ENCODE measurements at regions not wholly inside any gene's neighbourhood (a gene's known extent, or its start where the extent isn't known, plus 50 kb on each side); places are given as distances from the start of the nearest gene placed in this dataset.

DNA sequence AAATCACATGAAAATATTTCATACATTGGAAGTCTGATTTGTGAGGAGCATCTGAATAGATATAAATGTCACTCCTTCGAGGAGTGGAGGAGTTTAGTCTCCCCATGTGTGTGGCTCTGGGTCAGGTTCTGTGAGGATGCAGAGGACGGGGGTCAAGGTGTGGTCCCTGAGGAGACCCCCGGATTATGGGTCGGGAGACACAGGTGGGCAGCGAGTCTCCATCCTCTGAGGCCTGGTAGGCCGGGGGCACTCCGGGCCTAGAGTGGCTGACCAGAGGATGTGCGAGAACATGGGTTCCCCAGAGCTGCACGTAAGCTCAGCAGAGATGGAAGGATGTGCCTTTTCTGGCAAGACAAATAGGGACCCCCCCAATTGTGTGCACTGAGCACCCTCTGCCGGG lies 93.4 kb upstream of the TCERG1L start:
- Histone ChIP-seq H3K23ac (ENCODE audit: low read length in 2 of 2) (no peak overlapping the region), H4K8ac (ENCODE audit: low read length) (no peak overlapping the region), H3K18ac (ENCODE audit: low read depth in 1 of 2, low read length in 2 of 2) (no peak overlapping the region), H3K9ac (ENCODE audit: low read length) (no peak overlapping the region), H2BK5ac (ENCODE audit: low read depth, low read length, poor library complexity, severe bottlenecking) (no peak overlapping the region), H2BK120ac (ENCODE audit: low read depth, low read length) (no peak overlapping the region), H3K27ac (ENCODE audit: low read length, poor library complexity, severe bottlenecking) (no peak overlapping the region), H3K14ac (ENCODE audit: low read length in 2 of 2) (no peak overlapping the region), H4K91ac (ENCODE audit: low read length) (no peak overlapping the region), H3K9me3 (ENCODE audit: control insufficient read depth, low read length) (no peaks in the 10 kb centered on the region), H2BK15ac (ENCODE audit: low read depth, poor library complexity, severe bottlenecking) (no peak overlapping the region), H2AK5ac (ENCODE audit: low read length, severe bottlenecking) (no peak overlapping the region), H2BK12ac (ENCODE audit: low read length in 2 of 2) (no peak overlapping the region), H3K4me2 (ENCODE audit: low read length, poor library complexity, severe bottlenecking) (no peak overlapping the region), H3K36me3 (ENCODE audit: control insufficient read depth in 1 of 2, insufficient read depth in 2 of 2, low read depth in 1 of 2, low read length in 2 of 2) (no peaks in the 10 kb centered on the region), H2AFZ (ENCODE audit: low read depth, low read length) (no peak overlapping the region), H3K79me1 (replicated peaks; ENCODE audit: low read length, poor library complexity, severe bottlenecking) (no peaks in the 10 kb centered on the region), H3K4me3 (ENCODE audit: insufficient read depth in 1 of 2, low read depth in 1 of 2, low read length in 2 of 2) (no peak overlapping the region), H3K4me1 (ENCODE audit: control insufficient read depth, insufficient read depth, low read depth, low read length) (no peaks in the 10 kb centered on the region), H3K4ac (ENCODE audit: low read depth in 1 of 2, low read length in 2 of 2) (no peak overlapping the region), H3K27me3 (ENCODE audit: control insufficient read depth in 1 of 2, insufficient read depth in 1 of 2, low read length in 2 of 2) (peaks cover 0 to 7% of the 10 kb centered on the region in 2 experiments)
- WGBS = 87% methylated on average over 10 of the region's 10 CpGs
- no peak for DNase-seq

DNA sequence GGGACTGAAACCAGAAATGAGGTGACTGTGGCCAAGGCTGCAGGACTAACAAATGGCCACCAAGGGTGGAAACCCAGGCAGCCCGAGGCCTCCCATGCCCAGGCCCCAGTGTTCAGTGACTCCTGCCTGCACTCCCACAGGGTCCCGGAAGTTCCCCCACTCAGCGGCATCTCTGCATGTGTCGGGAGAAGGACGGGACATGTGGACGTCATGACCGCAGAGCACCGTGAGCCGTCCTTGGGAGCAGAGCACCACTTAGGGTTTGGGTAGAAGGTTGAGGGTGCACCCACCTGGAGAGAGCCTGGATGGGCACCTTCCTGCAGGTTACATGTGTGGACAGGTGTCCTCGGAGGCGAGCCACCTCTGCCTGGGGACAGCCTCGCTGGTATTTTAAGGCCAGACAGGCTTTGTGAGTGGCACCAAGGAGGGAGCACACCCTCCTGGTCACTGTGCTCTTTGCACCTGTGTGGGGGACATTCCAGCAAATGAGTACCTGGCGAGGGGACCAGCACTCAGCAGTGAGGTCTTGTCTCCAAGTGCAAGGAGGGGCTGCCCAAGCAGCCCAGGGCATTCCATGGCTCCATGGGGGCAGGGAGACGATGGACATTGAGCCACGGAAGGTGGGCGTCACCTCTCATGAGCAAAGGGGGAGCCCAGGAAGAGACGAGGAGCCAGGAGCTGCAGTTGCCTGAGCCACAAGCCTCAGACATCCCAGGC lies 95.3 kb upstream of the TCERG1L start:
- H3K27ac ChIP-seq (ENCODE audit: low read length, poor library complexity, severe bottlenecking) = no peak overlapping the region
- WGBS = 79% methylated on average over 17 of the region's 17 CpGs
- no peak overlapping the region for H2BK120ac ChIP-seq (ENCODE audit: low read depth, low read length)

DNA sequence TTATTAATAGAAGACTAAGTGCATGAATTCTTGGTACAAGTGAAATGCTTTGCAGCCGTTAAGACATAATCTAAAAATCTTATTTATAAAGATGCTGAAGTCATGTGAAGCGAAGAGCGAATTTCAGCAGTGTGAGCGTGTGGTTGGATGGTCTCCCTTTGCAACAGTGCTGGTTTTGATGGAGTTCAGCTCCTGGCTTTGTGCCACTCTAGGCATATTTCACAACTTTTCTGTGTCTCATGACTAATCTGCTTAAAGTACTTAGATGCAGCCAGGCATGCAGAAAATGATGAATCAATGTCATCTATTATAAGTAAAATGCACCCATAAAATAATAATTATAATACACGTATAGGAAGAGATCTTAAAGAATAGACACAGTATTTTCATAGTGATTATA lies 107.2 kb upstream of the TCERG1L start:
- no peak overlapping the region for H3K23ac ChIP-seq (ENCODE audit: low read length in 2 of 2)
- no peak overlapping the region for H4K91ac ChIP-seq (ENCODE audit: low read length)
- no peak overlapping the region for H2AK5ac ChIP-seq (ENCODE audit: low read length, severe bottlenecking)
- H3K4me1 ChIP-seq (ENCODE audit: control insufficient read depth, insufficient read depth, low read depth, low read length) = no peaks in the 10 kb centered on the region
- no peak overlapping the region for H3K18ac ChIP-seq (ENCODE audit: low read depth in 1 of 2, low read length in 2 of 2)
- H3K4me2 ChIP-seq (ENCODE audit: low read length, poor library complexity, severe bottlenecking) = no peak overlapping the region
- H3K36me3 ChIP-seq (ENCODE audit: control insufficient read depth in 1 of 2, insufficient read depth in 2 of 2, low read depth in 1 of 2, low read length in 2 of 2) = no peaks in the 10 kb centered on the region
- no peak overlapping the region for H2BK15ac ChIP-seq (ENCODE audit: low read depth, poor library complexity, severe bottlenecking)
- H3K4ac ChIP-seq (ENCODE audit: low read depth in 1 of 2, low read length in 2 of 2) = no peak overlapping the region
- H4K8ac ChIP-seq (ENCODE audit: low read length) = no peak overlapping the region
- H3K79me1 ChIP-seq (replicated peaks; ENCODE audit: low read length, poor library complexity, severe bottlenecking) = no peaks in the 10 kb centered on the region
- H2AFZ ChIP-seq (ENCODE audit: low read depth, low read length) = no peak overlapping the region
- H3K4me3 ChIP-seq (ENCODE audit: insufficient read depth in 1 of 2, low read depth in 1 of 2, low read length in 2 of 2) = no peak overlapping the region
- WGBS = 93% methylated on average over 4 of the region's 5 CpGs
- no peak for DNase-seq
- H3K9ac ChIP-seq (ENCODE audit: low read length) = no peak overlapping the region
- H3K27me3 ChIP-seq (ENCODE audit: control insufficient read depth in 1 of 2, insufficient read depth in 1 of 2, low read length in 2 of 2) = no peaks in the 10 kb centered on the region
- peaks cover 8% of the 10 kb centered on the region for H3K9me3 ChIP-seq (ENCODE audit: control insufficient read depth, low read length)
- no peak overlapping the region for H2BK5ac ChIP-seq (ENCODE audit: low read depth, low read length, poor library complexity, severe bottlenecking)
- H3K27ac ChIP-seq (ENCODE audit: low read length, poor library complexity, severe bottlenecking) = no peak overlapping the region
- no peak overlapping the region for H2BK12ac ChIP-seq (ENCODE audit: low read length in 2 of 2)
- H2BK120ac ChIP-seq (ENCODE audit: low read depth, low read length) = no peak overlapping the region
- H3K14ac ChIP-seq (ENCODE audit: low read length in 2 of 2) = no peak overlapping the region

More for the DNA sequence above, 95.3 kb upstream of the TCERG1L start:
- no peak overlapping the region for H3K4ac ChIP-seq (ENCODE audit: low read depth in 1 of 2, low read length in 2 of 2)
- H2AFZ ChIP-seq (ENCODE audit: low read depth, low read length) = no peak overlapping the region
- no peak overlapping the region for H2AK5ac ChIP-seq (ENCODE audit: low read length, severe bottlenecking)
- no peak overlapping the region for H3K4me2 ChIP-seq (ENCODE audit: low read length, poor library complexity, severe bottlenecking)
- H3K27me3 ChIP-seq (ENCODE audit: control insufficient read depth in 1 of 2, insufficient read depth in 1 of 2, low read length in 2 of 2) = peaks cover 0 to 5% of the 10 kb centered on the region in 2 experiments
- no peak overlapping the region for H2BK12ac ChIP-seq (ENCODE audit: low read length in 2 of 2)
- H4K8ac ChIP-seq (ENCODE audit: low read length) = no peak overlapping the region
- no peak overlapping the region for H3K9ac ChIP-seq (ENCODE audit: low read length)
- no peaks in the 10 kb centered on the region for H3K36me3 ChIP-seq (ENCODE audit: control insufficient read depth in 1 of 2, insufficient read depth in 2 of 2, low read depth in 1 of 2, low read length in 2 of 2)
- H3K9me3 ChIP-seq (ENCODE audit: control insufficient read depth, low read length) = no peaks in the 10 kb centered on the region
- no peak overlapping the region for H3K23ac ChIP-seq (ENCODE audit: low read length in 2 of 2)
- no peak overlapping the region for H3K18ac ChIP-seq (ENCODE audit: low read depth in 1 of 2, low read length in 2 of 2)
- no peak overlapping the region for H2BK15ac ChIP-seq (ENCODE audit: low read depth, poor library complexity, severe bottlenecking)
- H2BK5ac ChIP-seq (ENCODE audit: low read depth, low read length, poor library complexity, severe bottlenecking) = no peak overlapping the region
- no peak for DNase-seq
- H3K4me1 ChIP-seq (ENCODE audit: control insufficient read depth, insufficient read depth, low read depth, low read length) = no peaks in the 10 kb centered on the region
- H3K4me3 ChIP-seq (ENCODE audit: insufficient read depth in 1 of 2, low read depth in 1 of 2, low read length in 2 of 2) = no peak overlapping the region
- H3K14ac ChIP-seq (ENCODE audit: low read length in 2 of 2) = no peak overlapping the region
- H4K91ac ChIP-seq (ENCODE audit: low read length) = no peak overlapping the region
- no peaks in the 10 kb centered on the region for H3K79me1 ChIP-seq (replicated peaks; ENCODE audit: low read length, poor library complexity, severe bottlenecking)

- no peak overlapping the region for H3K18ac ChIP-seq (ENCODE audit: low read depth in 1 of 2, low read length in 2 of 2)
- H3K9ac ChIP-seq (ENCODE audit: low read length) = no peak overlapping the region
- DNase-seq = no peak
- no peak overlapping the region for H4K91ac ChIP-seq (ENCODE audit: low read length)
- H2BK120ac ChIP-seq (ENCODE audit: low read depth, low read length) = no peak overlapping the region
- no peak overlapping the region for H2BK5ac ChIP-seq (ENCODE audit: low read depth, low read length, poor library complexity, severe bottlenecking)
- no peak overlapping the region for H3K4me2 ChIP-seq (ENCODE audit: low read length, poor library complexity, severe bottlenecking)
- H3K23ac ChIP-seq (ENCODE audit: low read length in 2 of 2) = no peak overlapping the region
- WGBS = 92% methylated on average over 22 of the region's 22 CpGs
- no peak overlapping the region for H3K4me3 ChIP-seq (ENCODE audit: insufficient read depth in 1 of 2, low read depth in 1 of 2, low read length in 2 of 2)
- no peaks in the 10 kb centered on the region for H3K27me3 ChIP-seq (ENCODE audit: control insufficient read depth in 1 of 2, insufficient read depth in 1 of 2, low read length in 2 of 2)
- no peak overlapping the region for H3K4ac ChIP-seq (ENCODE audit: low read depth in 1 of 2, low read length in 2 of 2)
- H3K36me3 ChIP-seq (ENCODE audit: control insufficient read depth in 1 of 2, insufficient read depth in 2 of 2, low read depth in 1 of 2, low read length in 2 of 2) = no peaks in the 10 kb centered on the region
- no peak overlapping the region for H2BK15ac ChIP-seq (ENCODE audit: low read depth, poor library complexity, severe bottlenecking)
- no peak overlapping the region for H4K8ac ChIP-seq (ENCODE audit: low read length)
- H2AK5ac ChIP-seq (ENCODE audit: low read length, severe bottlenecking) = no peak overlapping the region
- H3K14ac ChIP-seq (ENCODE audit: low read length in 2 of 2) = no peak overlapping the region
- no peak overlapping the region for H3K27ac ChIP-seq (ENCODE audit: low read length, poor library complexity, severe bottlenecking)
- H3K4me1 ChIP-seq (ENCODE audit: control insufficient read depth, insufficient read depth, low read depth, low read length) = no peaks in the 10 kb centered on the region
- H3K79me1 ChIP-seq (replicated peaks; ENCODE audit: low read length, poor library complexity, severe bottlenecking) = no peaks in the 10 kb centered on the region
- H3K9me3 ChIP-seq (ENCODE audit: control insufficient read depth, low read length) = peaks cover 8% of the 10 kb centered on the region
- no peak overlapping the region for H2AFZ ChIP-seq (ENCODE audit: low read depth, low read length)
- H2BK12ac ChIP-seq (ENCODE audit: low read length in 2 of 2) = no peak overlapping the region
These were observed 108.3 kb upstream of the TCERG1L start for GRCh38 chr10:131419797-131420196.
